ENCODE measurements at regions not wholly inside any gene's neighbourhood (a gene's known extent, or its start where the extent isn't known, plus 50 kb on each side); places are given as distances from the start of the nearest gene placed in this dataset.

GRCh38 chr13:85729296-85729695, 69.9 kb downstream of the SLITRK6 start:
- Histone ChIP-seq H3K9me3 (peaks cover 0 to 15% (median 0%) of the 10 kb centered on the region in 12 donors), H3K27ac (no peak overlapping the region), H3K4me1 (no peaks in the 10 kb centered on the region), H3K36me3 (no peaks in the 10 kb centered on the region), H3K27me3 (no peaks in the 10 kb centered on the region), H3K4me3 (no peak overlapping the region)
- intact Hi-C loops (cut with DNase I) = no loop called here
- ATAC-seq (no peak), DNase-seq (no peak)
- TF ChIP-seq CTCF (IDR thresholded peaks at IDR 0.05) (no peak), POLR2A (IDR thresholded peaks at IDR 0.05) (no peak)

- peaks cover 0 to 15% (median 0%) of the 10 kb centered on the region in 12 donors for H3K9me3 ChIP-seq
These were observed 70.4 kb downstream of the SLITRK6 start for GRCh38 chr13:85728811-85729210.

DNA sequence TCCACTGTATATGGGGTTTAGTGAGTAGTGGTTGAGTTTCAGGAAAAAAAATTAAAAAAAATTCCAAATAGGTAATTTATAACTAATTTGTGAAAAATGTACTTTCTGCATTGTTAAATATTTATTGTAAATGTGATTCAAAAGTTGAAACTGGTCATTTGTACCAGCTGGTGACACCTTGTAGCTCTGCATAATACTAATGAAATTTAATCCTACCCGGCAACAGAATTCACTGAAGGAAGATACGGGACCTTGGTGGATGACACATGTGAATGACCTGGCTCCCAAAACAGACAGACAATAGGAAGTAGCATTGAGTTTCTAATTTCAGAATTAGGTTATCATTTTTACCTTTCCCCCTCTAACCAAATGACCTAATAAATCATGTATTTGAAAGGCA, 73.8 kb downstream of the SLITRK6 start:
- no peak overlapping the region for H3K27ac ChIP-seq
- intact Hi-C loops (cut with DNase I) = no loop called here
- no peak overlapping the region for H3K4me3 ChIP-seq
- H3K36me3 ChIP-seq = no peaks in the 10 kb centered on the region
- TF ChIP-seq CTCF (IDR thresholded peaks at IDR 0.05) (no peak), POLR2A (IDR thresholded peaks at IDR 0.05) (no peak)
- H3K27me3 ChIP-seq = no peaks in the 10 kb centered on the region
- no peak for DNase-seq
- H3K4me1 ChIP-seq = no peaks in the 10 kb centered on the region
- H3K9me3 ChIP-seq = peaks cover 0 to 15% (median 0%) of the 10 kb centered on the region in 12 donors
- no peak for ATAC-seq
- 74 to 95% (median 85%) methylated on average over 2 of the region's 2 CpGs for WGBS, 4 donors

More at GRCh38 chr13:85728811-85729210, 70.4 kb downstream of the SLITRK6 start:
- TF ChIP-seq CTCF (IDR thresholded peaks at IDR 0.05) (no peak), POLR2A (IDR thresholded peaks at IDR 0.05) (no peak)
- Histone ChIP-seq H3K4me1 (no peaks in the 10 kb centered on the region), H3K36me3 (no peaks in the 10 kb centered on the region), H3K27me3 (no peaks in the 10 kb centered on the region), H3K4me3 (no peak overlapping the region), H3K27ac (no peak overlapping the region)
- intact Hi-C loops (cut with DNase I) = no loop called here
- DNase-seq = no peak
- no peak for ATAC-seq

DNA sequence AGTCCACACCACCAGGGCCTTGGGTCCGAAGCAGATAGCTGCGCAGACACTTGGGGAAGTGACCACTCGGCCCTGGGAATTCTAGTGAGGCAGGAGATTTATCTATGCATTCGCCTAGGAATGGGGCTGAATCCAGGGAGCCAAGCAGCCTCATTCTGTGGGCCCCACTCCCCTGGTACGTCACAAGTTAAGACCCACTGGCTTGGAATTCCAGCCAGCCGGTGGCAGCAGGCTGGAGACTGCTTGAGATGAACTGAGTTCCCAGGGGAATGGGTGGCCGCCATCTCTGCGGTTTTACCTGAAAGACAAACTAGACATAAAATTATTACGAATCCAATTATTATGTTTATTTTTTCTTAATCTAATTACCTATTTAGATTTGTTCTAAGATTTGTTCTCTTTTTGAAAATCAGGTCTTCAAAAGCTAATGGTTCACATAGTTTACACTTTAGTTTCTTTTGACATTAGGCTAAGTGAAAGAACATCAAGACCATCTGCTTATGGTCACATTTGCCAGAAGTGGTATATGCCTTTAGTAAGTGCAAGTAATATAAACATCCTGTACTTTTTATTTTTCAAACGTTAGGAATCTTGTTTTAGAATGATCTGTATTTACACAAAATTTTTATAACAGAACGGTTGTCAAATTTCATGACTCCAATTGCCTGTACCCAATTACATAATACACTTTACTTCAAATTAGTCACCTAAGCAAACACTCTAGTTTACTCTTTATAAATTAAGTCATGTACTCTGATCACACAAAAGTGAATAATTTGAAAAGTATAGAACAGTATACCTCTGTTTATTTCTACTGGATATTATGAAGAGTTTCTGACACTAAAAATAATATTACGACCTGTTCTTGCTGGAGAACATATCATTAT, 74.4 kb downstream of the SLITRK6 start:
- ATAC-seq (no peak), DNase-seq (no peak)
- Histone ChIP-seq H3K4me3 (no peak overlapping the region), H3K27me3 (no peaks in the 10 kb centered on the region), H3K4me1 (no peaks in the 10 kb centered on the region), H3K36me3 (no peaks in the 10 kb centered on the region), H3K27ac (no peak overlapping the region), H3K9me3 (peaks cover 0 to 15% (median 0%) of the 10 kb centered on the region in 12 donors)
- intact Hi-C loops (cut with DNase I) = no loop called here
- 79 to 86% (median 81%) methylated on average over 12 of the region's 12 CpGs for WGBS, 4 donors
- TF ChIP-seq CTCF (IDR thresholded peaks at IDR 0.05) (no peak), POLR2A (IDR thresholded peaks at IDR 0.05) (no peak)
